HG03575 (cell line): ENCODE measurements at regions not wholly inside any gene's neighbourhood (a gene's known extent, or its start where the extent isn't known, plus 50 kb on each side); places are given as distances from the start of the nearest gene placed in this dataset.

Experiments used
- ATAC-seq: cut with Tn5 transposase; IDR thresholded peaks from one replicate; pipeline ENCODE4 v1.9.1; 2021; ENCODE audit not compliant: unreplicated experiment, insufficient number of reproducible peaks, low FRiP score; ENCODE audit errors: extremely low read depth

DNA sequence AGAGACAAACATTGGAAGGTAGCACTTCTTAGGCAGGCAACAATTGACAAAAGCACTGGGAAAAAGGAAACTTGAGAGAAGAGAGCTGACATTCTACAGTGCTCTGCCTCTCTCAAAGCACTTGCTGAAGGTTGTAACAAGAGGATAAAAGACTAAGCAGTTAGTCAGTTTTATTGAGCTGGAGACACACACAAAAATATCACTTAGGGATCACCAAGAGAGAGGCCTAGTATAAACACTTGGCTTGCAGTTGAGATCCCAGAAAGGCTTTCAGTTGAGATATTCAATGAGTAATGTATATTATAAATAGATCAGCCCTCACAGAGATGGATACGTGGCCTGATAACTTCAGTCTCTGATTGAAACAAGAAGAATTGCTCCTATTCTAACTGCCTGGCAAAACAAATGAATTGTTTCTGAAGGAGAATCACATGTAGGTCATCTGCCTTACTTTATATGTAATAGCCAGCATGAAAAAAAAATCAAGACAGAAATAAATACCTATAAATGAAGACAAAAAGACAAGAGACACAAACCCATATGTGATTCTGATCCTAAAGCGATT, 747.2 kb upstream of the MAN1A1 start:
- ATAC-seq, result no peak

DNA sequence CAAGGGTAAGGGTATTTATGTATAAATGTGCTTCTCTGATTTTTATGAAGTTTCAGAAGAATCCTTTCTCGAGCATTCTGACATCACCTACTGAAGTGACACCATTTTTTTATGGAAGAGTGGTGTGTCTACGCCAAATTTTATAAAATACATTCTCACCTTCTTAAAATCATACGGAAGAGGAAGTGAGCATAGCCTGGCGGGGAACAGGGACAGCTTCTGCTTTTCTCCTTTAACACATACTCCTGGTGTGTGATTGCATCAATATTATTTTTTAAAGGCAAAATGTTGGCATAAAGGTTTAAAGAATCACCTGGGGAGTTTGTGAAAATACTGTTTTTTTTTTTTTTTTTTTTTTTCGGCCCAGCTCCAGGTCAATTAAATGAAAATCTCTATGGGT, 733.6 kb upstream of the MAN1A1 start:
- no peak for ATAC-seq

DNA sequence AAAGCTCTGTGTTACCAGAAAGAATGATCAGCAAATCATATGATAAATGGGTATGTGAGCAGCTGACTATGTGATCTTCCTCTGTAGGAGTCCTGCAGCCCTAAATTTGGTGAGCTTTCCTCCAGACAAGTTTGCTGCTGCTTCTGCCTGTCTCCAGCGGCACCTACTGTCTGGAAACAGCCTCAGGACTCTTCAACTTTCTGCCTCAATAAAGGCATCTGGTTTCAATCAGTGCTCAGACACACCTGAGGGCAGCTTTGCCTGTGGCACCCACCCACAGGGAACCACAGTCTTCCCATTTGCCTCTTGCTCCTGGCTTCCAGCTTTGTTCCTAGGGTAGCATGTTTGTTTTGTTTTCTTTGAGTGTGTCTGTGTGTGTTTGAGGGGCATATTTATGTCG, 727.9 kb upstream of the MAN1A1 start:
- no peak for ATAC-seq

DNA sequence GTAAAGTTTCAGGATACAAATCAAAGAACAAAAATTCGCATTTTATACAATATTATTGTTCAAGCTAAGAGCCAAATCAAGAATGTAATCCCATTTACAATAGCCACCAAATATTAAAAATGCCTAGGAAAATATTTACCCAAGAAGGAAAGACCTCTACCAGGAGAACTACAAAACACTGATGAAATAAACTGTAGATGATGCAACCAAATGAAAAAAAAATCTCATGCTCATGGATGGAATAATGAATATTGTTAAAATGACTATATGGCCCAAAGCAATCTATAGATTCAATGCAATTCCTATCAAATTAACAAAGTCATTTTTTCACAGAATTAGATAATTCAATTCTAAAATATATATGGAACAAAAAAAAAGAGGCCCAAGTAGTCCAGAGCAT, 708.8 kb upstream of the MAN1A1 start:
- ATAC-seq, result no peak

DNA sequence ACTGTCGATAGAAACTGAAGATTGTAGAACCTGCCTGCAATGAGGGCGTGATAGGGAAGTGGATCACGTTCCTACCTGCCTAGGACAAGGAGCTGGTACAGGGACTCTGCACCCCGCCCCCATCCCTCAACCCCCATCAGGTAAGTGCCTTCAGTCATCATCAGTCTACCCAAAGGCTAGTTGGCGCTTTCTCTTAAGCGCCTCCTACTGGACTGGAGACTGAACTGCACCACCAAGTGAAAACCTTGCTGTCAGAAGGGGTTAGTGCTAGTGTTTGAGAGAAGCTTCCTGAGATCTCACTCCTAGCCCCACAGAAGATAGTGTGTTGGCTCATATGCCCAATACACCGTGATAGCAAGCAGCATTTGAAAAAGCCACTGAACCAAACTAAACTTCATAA, 706.5 kb upstream of the MAN1A1 start:
- no peak for ATAC-seq

DNA sequence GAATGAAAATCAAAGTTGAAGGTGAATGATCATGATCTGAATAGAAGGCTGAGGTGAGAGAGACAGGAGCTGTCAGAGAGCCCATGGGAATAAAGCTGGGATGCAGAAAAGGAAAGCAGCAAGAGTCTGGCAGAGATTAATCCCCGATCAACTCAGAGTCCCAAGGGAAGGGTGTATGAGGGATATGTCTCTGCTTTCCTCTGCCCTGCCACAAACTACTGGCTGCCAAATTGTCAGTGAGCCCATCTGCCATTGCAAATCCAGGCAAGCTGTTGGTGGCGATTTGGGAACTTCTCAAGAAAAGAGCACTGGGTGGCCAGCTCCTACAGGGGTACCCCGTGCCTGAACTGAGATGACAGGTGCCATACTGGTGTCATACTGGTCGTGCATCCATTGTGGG, 705.5 kb upstream of the MAN1A1 start:
- ATAC-seq, result no peak

DNA sequence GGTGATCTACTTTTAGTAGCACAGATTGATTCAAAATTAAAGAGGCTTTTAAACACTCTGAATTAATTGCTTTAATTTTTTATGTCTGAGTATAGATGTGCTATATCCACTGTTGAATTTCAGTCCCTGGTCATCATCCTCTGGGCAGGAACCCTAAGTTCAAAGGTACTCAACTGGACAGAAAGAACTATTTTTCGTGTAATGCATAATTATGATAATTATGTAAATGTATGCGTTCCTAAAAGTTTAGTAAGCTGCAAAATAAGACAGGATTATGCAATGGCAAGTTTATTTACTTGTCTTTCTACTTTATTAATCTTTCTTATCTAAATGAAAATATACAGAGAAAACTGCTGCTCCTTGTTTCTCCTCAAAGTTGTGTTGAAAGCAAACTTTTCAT, 690.1 kb upstream of the MAN1A1 start:
- no peak for ATAC-seq

DNA sequence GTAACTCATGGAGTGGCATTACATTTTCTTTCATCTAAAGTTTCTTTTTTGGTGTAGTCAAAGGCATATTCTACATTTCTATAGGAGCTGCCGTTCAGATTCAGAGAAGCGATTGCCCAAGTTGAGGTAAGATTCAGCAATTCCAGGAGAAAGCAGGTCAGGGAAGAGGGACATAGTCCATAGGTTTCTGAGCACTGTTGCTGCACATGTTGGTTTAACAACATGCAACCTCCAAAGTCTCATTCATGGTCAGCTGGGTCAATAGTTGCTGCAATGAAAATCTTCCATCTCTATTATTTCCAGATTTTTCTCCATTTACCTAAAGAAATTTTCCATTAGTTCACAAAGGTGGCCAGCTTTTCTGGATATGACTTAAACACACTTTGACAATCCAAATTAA, 682.3 kb upstream of the MAN1A1 start:
- no peak for ATAC-seq

DNA sequence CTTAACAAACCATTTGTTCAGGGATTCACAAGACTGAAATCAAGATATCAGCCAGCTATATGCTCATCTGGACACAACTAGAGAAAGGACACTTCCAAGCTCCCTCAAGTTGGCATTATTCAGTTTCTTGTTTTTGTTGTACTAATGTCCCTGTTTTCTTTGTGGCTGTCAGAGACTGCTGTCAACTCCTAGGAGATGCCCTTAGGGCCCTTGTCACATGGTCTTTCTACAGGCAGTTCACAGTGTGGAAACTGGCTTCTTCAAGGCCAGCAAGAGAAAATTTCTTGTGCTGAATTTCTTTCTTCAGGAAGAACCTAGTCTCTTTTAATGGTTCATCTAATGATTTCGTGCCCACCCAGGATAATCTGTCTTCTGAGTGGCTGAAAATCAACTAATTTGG, 677.2 kb upstream of the MAN1A1 start:
- ATAC-seq, result no peak

DNA sequence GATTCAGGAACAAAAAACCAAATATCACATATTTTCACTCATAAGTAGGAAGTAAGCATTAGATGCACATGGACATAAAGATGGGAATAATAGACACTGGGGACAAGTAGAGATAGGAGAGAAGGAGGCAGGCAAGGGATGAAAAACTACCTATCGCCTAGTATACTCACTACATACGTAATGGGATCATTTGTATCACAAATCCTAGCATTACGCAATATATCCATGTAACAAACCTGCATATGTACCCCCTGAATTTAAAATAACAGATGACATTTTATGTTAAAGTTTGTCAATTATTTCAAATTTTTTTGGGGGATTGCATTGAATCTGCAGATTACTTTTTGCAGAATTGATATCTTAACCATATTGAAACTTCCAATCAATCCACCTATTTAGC, 660.5 kb upstream of the MAN1A1 start:
- ATAC-seq, result no peak

DNA sequence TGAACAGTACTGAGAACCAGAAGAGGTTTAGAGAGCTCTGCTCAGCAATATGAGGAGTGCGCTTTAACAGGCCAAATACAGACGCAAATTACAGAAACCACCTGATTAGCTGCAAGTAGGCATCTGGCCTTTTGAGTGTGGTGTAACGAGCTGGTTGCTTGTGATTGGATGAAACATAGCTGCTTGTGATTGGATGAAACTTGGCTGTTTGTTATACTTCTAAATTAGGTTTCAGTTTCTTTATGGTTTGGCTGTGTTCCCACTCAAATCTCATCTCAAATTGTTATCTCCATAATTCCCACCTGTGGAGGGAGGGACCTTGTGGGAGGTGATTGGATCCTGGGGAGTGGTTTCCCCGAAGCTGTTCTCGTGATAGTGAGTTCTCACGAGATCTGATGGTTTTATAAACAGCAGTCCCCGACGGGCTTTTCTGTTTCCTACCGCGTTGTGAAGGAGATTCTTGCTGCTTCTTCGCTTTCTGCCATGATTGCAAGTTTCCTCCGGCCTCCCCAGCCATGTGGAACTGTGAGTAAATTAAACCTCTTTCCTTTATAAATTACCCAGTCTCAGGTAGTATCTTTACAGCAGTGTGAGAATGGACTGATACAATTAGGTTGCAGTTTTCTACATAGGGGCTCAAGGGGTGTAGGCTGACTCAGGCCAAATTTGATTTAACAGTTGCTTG, 655.9 kb upstream of the MAN1A1 start:
- ATAC-seq, result no peak

DNA sequence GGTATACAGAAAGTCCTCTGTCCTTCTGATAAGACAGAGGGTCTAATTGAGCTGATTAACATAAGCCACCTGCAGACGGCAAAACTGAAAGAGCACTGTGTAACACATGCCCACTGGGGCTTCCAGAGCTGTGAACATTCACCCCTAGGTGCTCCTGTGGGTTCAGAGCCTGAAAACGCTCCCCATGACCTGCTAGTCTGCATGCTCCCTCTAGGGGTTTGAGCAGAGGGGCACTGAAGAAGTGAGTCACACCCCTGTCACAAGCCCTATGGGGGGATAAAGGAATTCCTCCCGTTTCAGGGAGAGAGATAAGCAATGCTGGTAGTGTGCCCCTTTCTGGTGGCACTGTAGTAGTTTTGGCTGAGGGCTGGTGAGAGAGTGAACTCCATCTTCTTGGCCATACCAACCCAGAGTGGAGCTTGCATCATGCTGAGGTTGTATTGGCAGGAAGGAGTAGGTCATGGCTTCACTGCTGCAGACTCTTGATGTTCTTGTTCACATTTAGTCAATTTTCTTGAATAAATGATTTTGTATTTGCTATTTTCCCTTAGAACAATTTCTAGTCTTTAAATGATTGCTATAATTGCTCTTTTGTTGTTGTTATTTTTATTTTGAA, 637.5 kb upstream of the MAN1A1 start:
- no peak for ATAC-seq

DNA sequence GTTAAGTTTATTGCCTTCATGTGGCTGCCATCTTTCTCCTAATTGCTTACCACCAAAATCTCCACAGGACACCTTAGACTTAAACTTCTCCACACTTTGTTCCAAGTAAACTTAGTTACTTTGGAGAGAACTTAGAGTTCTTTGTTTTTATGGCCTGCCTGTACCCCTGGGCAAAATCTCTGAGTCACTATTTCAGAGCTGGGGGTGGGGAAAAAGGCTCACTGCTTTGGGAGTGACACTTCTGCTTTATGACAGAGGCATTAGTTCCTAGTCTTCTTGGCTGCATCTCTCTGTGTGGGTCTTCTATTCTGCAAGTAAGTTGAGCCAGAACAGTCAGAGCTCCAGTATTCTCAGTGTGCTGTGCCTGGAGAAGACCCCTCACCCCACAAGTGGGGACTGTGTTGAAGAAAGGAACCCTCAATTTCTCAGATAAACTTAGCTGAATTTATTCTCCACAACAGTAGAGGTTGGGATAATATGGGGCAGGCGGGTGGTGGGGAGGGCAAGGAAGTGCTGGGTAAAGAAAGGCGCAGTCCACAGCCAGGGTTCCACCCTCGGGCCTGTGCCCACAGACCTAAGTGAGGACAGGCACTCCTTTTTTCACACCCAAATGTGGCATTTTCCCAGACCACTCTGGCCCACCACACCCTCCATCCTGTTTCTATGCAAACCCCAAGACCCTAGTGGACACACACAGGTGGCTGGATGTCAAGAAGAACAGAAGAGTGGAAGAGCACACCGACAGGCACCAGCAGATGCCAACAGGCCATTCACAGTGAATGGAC, 636.6 kb upstream of the MAN1A1 start:
- no peak for ATAC-seq

DNA sequence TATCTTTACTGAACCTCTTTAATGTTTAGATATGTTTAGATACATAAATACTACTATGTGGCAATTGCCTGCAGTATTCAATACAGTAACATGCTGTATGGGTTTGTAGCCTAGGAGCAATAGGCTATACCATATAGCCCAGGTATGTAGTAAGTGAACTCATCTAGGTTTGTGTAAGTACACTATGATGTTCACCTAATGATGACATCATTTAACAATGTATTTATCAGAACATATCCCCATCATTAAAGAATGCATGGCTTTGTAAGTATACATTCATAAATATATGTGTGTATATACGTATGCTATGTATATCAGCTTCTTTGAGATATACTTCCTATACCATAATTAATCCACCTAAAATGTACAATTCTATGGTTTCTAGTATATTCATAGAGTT, 631.2 kb upstream of the MAN1A1 start:
- no peak for ATAC-seq

DNA sequence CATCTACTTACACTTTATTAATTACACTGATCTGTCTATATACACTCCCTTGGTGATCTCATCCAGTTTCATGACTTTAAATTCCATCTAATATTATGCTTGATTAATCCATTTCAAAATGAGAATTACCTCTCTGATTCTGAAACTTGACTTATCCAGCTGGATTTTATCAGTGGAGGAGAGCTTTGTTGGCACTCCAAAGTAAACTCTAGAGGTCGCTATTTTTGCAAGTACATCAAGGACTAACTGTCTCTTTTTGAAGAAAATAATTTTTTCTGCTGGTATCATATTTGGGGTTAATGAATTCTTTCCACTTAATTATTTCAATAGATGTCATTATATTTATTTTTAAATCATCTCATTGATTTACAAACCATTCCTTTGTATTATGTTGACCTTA, 630.3 kb upstream of the MAN1A1 start:
- no peak for ATAC-seq

DNA sequence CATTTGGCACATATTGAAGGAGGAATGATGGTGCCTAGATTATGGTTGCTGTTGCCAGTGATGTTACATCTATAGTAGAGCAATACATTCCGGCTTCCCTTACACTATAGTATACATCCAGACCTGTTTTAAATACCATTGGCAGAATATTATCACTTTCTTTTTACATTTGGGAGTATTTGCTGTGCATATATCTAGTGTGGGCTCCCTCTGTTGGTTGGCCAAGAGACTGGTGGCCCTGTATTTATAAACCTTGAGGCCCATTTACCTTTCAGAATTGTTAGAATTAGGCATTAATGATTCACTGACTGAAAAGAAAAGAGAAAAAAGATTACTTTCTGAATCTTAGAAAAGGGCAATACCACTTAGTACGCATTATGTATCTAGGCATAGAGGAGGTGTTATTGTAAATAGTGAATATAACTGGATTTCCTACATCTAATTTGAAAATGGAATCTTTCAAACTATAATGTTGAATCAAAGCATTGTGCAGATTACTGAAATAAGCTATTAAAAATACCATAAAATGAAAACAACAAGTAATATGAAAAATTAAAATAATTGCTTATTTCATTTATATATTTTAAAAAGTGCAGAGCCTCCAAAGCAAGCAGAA, 628.8 kb upstream of the MAN1A1 start:
- no peak for ATAC-seq

DNA sequence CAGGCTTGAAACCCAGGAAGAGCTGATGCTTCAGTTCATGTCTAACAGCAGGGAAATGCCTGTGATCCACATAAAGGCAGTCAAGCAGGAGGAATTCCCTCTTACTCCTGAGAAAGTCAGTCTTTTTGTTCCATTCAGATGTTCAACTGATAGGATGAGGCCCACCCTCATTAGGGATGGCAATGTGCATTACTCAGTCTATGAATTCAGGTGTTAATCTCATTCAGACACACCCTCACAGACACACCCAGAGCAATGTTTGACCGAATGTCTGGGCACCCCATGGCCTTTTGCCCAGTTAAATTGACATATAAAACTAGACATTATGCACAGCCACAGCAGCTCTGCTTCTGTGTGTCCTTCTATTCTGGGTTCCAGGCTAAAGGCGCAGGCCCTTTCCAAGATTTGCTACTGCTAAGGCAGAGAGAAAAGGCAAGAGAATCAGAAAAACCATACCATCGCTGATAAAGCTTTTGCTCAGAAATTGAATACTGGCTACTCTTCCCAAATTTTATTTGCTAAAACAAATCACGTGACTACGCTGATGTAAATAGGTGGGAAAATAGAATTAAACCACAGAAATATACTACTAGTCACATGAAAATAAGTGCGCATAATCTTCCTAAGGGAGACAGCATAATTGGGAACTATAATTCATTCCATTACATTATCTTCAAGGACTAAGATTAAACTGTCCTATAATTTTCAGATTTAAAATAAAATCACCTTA, 625.0 kb upstream of the MAN1A1 start:
- no peak for ATAC-seq

DNA sequence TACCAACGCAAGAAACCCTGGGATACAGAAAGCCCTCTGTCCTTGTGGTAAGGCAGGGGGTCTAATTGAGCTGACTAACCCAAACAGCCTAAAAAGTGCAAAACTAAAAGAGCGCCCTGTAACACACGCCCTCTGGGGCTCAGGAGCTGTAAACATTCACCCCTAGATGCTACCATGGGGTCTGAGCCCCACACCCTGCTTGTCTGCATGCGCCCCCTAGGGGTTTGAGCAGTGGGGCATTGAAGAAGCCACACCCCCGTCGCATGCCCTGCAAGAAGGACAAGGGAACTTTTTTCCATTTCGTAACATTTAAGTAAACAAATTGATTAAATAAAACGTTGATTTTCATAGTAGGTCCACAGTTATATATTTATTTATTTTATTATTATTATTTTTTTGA, 616.9 kb upstream of the MAN1A1 start:
- no peak for ATAC-seq

DNA sequence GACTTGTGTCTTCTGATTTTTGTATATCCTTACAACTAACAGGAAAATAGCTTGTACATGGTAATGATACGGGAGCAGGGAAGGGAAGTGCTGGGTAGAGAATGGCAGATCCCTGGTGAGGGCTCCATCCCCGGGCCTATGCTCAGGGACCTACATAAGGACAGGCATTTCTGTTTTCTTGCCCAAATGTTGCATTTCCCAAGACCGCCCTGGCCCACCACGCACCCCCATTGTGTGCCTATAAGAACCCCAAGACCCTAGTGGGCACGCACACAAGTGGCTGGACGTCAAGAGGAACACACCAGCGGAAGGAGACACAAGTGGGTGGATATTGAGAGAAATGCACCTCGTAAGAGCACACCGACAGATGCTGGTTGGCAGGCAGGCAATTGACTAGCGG, 616.3 kb upstream of the MAN1A1 start:
- ATAC-seq, result no peak
